Lower leg skin (tissue), 4 donors: ENCODE measurements at regions not wholly inside any gene's neighbourhood (a gene's known extent, or its start where the extent isn't known, plus 50 kb on each side); places are given as distances from the start of the nearest gene placed in this dataset.

Experiments used
- DNase-seq, 2 donors: peaks; one replicate each; pipeline ENCODE4 v3.0.0-alpha.2; 2019; ENCODE audit warnings: low spot score in 2 of 2
- H3K4me3 ChIP-seq: fragments of 200-600 bp; sonication (generic); 2 replicates; pipeline ENCODE4 v1.5.1; 2017; ENCODE audit warnings: mild to moderate bottlenecking, low read depth; ENCODE audit not compliant: poor library complexity, severe bottlenecking
- POLR2A ChIP-seq, 2 donors: fragments of 450-650 bp; IDR thresholded peaks; one replicate each; pipeline ENCODE4 v1.6.1; 2016 to 2017; ENCODE audit warnings: antibody characterized with exemption in 2 of 2, mild to moderate bottlenecking in 1 of 2, moderate library complexity in 1 of 2
- WGBS, 2 donors: methylation state at CpG; one replicate each; pipeline ENCODE4 v1.1.5; 2018; 5-methylcytosine and 5-hydroxymethylcytosine counted together
- intact Hi-C: fragments of 100-400 bp; cut with DNase I; formaldehyde crosslinking; loops from one replicate; pipeline ENCODE4 v1.15.0; 2023; ENCODE audit warnings: low total_unique reads
- TF ChIP-seq, protein P1 (sequence below), 3 donors: fragments of 450-650 bp; IDR thresholded peaks; one replicate each; pipeline ENCODE4 v1.5.1; 2016; ENCODE audit warnings: antibody characterized with exemption in 3 of 3, mild to moderate bottlenecking in 3 of 3, moderate library complexity in 2 of 3

DNA sequence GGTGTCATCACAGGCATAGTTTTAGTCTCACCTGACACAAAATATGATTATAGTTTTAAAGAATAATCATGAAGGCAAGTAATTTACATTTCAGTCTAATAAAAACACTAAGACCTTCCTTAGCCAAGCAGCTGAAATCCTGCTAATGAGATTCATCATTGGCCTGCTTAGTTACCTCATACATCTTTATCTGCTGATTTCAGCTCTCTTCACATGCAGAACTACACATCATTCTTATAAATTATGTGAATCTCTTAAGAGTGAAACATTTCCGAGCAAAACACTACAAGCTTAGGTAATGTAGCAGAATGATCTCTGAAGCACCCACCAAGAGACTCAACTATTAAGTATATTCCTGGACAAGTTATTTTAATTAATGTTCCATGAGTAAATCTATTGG, 198.1 kb downstream of the DPY19L2 start:
- intact Hi-C loops: no loop called here
- WGBS, 2 donors: 85% methylated on average over 1 of the region's 1 CpG

DNA sequence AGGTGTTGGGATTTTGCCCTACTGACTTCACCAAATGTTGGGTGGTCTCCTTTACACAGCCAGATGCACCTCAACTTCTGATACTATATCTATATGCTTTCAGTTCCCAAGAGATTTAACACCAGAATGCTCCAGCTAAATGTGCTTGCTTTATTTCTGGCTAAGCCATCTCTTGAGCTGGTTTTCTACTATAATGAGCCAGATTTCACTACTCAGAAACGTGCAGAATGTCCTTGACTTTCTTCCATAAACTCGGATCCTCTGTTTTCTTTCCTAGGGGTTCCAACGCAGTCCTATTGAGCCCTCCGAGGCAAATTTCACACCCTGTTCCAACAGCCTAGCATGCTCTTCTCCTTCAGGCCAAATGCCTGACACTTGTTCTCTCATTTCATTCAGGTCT, 200.3 kb downstream of the DPY19L2 start:
- intact Hi-C loops: no loop called here
- TF ChIP-seq, protein P1, sequence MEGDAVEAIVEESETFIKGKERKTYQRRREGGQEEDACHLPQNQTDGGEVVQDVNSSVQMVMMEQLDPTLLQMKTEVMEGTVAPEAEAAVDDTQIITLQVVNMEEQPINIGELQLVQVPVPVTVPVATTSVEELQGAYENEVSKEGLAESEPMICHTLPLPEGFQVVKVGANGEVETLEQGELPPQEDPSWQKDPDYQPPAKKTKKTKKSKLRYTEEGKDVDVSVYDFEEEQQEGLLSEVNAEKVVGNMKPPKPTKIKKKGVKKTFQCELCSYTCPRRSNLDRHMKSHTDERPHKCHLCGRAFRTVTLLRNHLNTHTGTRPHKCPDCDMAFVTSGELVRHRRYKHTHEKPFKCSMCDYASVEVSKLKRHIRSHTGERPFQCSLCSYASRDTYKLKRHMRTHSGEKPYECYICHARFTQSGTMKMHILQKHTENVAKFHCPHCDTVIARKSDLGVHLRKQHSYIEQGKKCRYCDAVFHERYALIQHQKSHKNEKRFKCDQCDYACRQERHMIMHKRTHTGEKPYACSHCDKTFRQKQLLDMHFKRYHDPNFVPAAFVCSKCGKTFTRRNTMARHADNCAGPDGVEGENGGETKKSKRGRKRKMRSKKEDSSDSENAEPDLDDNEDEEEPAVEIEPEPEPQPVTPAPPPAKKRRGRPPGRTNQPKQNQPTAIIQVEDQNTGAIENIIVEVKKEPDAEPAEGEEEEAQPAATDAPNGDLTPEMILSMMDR (IDR thresholded peaks at IDR 0.05): no peak
- no peak for TF ChIP-seq POLR2A (IDR thresholded peaks at IDR 0.05)
- no peak for DNase-seq
- no peak overlapping the region for H3K4me3 ChIP-seq
- WGBS, 2 donors: 40 to 59% methylated on average over 4 of the region's 4 CpGs

More for the DNA sequence above, 198.1 kb downstream of the DPY19L2 start:
- DNase-seq: no peak
- TF ChIP-seq POLR2A (IDR thresholded peaks at IDR 0.05): no peak
- TF ChIP-seq, protein P1 (IDR thresholded peaks at IDR 0.05): no peak
- H3K4me3 ChIP-seq: no peak overlapping the region

DNA sequence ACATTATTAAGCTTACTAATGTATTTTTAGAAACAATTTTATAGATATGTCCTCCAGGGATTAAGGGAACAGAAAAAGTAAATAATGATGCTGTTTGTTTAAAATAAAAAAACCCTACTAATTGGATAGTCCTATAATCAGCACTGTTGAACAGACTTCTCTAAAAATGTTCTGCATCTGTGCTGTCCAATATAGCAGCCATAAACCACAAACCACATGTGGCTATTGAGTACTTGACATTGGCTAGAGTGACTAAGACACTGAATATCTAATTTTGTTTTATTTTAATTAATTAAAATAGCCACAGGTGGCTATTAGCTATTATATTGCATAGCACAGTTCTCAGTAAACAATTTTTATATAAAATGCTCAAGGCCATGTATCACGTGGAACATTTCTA, 210.4 kb downstream of the DPY19L2 start:
- no peak overlapping the region for H3K4me3 ChIP-seq
- intact Hi-C loops: no loop called here
- WGBS, 2 donors: 67 to 72% methylated on average over 1 of the region's 1 CpG
- no peak for TF ChIP-seq POLR2A (IDR thresholded peaks at IDR 0.05)
- TF ChIP-seq, protein P1 (IDR thresholded peaks at IDR 0.05): no peak
- DNase-seq: no peak

DNA sequence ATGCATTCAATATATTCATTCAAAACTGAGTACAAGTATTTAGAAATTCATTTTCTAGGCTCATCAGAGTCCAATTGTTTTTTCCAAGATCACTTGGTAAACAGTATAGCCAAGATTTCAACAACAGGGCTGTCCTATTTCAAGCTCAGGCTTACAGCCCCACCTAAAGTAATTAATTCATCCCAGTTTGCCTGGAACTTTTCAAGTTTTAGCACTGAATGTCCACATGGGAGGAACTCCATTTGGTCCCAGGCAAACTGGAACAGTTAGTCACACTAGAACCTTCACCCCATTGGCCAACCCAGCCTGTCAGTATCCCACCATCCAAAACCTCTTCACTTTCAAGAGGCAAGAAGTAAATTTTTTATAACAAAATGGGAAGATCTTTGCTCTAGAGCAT, 210.9 kb downstream of the DPY19L2 start:
- no peak overlapping the region for H3K4me3 ChIP-seq
- intact Hi-C loops: no loop called here
- DNase-seq: no peak
- TF ChIP-seq, protein P1 (IDR thresholded peaks at IDR 0.05): no peak
- TF ChIP-seq POLR2A (IDR thresholded peaks at IDR 0.05): no peak

DNA sequence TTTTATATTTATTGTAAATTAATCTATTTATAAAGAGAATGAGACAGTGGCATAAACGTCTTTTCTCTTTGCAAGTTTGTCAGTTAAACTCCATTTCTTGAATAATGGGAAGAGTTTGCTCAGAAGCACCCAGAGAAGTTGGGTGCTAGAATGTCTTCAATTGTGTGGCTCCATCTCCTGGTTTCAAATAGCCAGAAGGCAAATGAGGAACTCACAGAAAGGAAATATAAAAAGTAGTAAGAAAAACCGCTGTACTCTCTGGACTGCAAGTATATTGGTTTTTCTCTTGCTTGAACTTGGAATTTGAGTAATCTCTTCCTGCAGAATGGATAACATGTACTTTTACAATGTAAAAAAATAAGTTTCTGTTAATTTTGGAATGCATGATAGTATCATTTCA, 217.5 kb downstream of the DPY19L2 start:
- no peak for TF ChIP-seq POLR2A (IDR thresholded peaks at IDR 0.05)
- TF ChIP-seq, protein P1 (IDR thresholded peaks at IDR 0.05): no peak
- intact Hi-C loops: no loop called here
- WGBS, 2 donors: 66 to 69% methylated on average over 2 of the region's 2 CpGs

DNA sequence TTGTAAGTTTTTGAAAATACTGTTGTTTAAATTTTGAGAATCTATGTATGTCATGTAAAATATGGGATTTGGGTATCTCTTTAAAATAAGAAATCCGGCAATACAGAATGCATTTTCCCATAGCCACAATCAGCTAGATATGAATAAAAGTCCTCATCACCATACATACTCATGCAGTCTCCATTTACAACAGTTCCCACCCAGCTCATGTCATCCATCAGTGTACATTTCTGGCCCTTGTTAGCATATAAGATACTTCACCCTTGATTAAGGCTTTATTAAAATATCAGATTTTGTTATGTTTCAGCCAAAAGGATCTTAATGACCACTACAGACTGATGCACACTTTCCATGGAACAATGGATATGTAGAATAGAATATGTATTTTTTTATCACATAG, 218.0 kb downstream of the DPY19L2 start:
- no peak overlapping the region for H3K4me3 ChIP-seq
- no peak for DNase-seq
- intact Hi-C loops: no loop called here
- TF ChIP-seq POLR2A (IDR thresholded peaks at IDR 0.05): no peak
- TF ChIP-seq, protein P1 (IDR thresholded peaks at IDR 0.05): no peak
- 78 to 91% methylated on average over 1 of the region's 1 CpG for WGBS, 2 donors

More for the DNA sequence above, 217.5 kb downstream of the DPY19L2 start:
- no peak for DNase-seq
- H3K4me3 ChIP-seq: no peak overlapping the region
